Occipital lobe (tissue), 1 donor: ENCODE measurements at regions not wholly inside any gene's neighbourhood (a gene's known extent, or its start where the extent isn't known, plus 50 kb on each side); places are given as distances from the start of the nearest gene placed in this dataset.
"Not testable (repeated sequence)": the region's sequence is repeated elsewhere in the genome, so short reads cannot be mapped to it uniquely, and the experiment has no call there.

Source experiments
- DNase-seq: peaks from one replicate; lab custom pipeline; 2025; lab: John Stamatoyannopoulos, UW

DNA sequence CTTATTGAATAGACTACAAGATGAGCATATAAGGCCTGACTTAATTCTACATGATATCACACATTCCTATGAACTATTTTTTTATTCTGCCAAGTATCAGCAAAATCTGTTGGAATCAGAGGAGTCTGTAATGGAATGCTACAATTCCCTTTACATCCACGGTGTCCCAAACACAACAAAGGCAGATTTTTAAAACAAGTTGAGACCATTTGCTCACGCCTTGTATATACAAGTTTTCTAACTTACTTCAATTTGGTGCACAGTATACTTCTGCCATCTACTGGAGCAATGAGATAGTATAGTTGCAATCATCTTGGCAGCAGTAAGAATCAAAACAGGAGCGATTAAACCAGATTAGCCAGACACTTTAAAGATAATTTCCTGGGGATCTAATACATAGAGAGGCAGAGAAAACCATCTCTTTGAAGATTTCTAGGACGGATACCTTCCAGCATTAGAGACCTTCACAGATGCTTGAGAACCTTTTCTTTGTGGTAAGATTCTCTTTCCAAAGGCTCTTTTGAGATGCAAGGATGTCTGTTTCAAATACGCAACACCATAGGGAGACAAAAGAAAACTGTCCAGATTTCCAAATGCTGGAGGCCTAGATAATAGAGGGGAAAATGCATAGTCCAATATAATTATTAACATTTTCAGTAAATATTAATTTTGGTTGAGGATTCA lies 302.0 kb upstream of the MIR17HG start:
- DNase-seq = no peak

DNA sequence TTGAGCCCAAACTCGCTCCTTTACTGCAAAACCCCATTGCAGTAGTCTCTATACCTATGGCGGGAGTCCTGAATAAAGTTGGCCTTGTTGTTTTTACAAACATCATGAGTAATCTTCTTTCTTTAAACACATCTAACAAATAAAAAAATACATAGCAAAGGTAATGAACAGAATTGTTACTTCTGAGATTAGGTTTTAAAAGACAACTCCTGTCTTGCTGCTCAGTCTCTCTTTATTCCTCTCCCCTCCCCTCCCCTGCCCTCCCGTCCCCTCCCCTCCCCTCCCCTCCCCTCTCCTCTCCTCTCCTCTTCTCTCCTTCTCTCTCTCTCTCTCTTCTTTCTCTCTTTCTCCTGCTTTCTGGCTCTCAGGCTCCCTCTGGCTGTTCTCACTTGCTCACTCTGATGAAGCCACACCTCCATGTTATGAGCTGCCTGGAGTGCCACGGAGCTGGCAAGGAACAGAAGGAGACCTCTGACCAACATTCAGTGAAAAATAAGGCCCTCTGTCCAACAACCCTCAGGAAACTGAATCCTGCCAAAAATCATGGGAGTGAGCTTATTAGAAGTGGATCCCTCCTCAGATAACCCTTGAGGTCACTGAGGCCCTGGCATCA lies 300.7 kb upstream of the MIR17HG start:
- no peak for DNase-seq

DNA sequence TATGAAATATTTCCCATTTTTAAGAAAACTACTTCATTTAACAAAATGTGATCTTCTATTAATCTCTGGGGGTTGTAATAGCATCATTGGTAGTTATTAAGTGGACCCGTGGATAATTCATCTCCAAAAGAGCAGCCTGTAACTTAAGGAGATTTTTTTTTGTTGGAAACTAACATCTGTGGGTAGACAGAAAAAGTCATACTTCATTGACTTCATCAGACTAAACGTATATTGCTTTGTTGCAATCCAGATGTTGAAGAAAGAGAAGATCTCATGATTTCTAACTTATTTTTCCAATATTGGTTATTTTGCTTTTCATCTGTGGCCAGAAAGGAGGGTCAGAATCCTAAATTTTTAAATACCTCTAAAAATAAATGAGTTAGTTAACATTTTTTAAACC lies 296.5 kb upstream of the MIR17HG start:
- no peak for DNase-seq

GRCh38 chr13:91052876-91053275 lies 294.6 kb upstream of the MIR17HG start:
- no peak for DNase-seq

DNA sequence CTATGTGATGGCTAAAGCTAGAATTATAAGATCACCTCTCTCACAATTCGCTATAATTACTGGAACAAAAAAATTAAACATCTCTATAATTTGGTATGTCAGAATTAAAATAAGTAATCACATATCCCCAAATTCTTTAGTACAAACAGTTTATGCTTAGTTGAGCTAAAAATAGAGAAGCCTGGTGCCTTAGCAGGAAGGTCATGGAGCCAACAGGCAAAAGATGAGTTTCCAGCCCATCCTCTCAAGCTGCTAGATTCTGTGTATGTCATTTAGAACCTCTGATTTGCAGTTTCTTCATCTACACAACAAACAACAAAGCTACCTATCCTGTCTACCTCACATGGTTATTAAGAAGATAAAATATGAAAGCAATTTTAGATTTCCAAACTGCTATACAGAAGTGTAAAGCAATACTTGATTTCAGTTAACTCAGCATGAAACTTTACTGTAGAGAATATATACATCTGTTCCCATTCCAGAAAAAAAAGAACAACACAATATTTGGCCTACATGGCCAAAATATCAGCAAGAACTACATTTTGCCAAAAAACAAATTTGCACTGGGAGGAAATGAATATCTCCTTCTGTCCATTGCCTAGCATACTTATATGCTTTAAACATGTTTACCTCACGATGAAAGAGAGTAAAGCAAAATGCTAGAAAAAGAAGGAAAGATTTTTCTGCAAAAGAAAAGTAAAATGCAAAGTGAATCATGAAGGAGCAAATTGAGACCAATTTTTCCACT lies 294.0 kb upstream of the MIR17HG start:
- no peak for DNase-seq

DNA sequence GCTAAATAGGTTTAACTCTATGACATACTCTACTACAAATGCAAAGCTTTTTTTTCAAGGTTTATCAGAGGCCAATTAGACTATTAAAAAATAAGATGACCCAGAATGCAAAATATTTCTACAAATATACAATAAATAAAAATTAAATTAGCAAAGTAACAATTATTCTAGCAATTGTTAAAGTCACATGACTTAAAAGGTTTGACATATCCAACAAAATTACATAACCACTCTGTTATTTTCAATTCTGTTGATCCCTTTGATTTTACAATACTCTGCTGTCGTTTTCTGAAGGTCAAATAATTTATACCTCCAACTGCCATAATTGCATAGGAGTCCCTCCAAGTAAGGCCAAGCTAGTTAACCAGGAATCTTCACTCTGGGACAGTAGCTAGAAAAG lies 292.6 kb upstream of the MIR17HG start:
- DNase-seq = no peak

DNA sequence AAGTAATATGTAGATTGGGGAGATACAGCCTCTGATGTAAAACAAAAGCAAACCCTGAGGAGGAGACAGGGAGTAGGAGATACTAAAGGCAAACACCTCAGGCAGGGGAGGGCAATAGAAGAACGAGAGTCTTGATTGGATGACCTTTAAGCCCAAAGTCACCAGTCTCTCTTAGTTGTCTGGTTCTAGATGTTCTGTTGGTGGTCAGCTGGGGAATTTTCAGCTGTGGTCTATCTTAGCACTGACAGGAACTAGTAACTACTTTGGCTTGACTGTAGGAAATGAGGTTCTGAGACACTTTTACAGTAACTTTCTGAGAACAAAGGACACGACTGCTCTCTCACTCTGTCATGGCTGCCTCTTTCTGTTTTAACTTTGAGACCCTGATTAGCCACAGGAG lies 290.7 kb upstream of the MIR17HG start:
- DNase-seq = no peak

DNA sequence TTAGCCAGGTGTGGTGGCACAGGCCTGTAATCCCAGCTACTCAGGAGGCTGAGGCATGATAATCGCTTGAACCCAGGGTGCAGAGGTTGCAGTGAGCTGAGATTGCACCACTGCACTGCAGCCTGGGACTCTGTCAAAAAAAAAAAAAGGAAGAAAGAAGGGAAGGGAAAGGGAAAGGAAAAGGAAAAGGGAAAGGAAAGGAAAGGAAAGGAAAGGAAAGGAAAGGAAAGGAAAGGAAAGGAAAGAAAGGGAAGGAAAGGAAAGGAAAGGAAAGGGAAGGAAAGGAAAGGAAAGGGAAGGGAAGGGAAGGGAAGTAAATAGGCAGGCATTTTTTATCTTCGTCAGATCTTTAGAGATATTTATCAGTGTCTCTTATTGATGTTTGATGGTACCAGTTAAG lies 290.0 kb upstream of the MIR17HG start:
- DNase-seq = not testable (repeated sequence)

DNA sequence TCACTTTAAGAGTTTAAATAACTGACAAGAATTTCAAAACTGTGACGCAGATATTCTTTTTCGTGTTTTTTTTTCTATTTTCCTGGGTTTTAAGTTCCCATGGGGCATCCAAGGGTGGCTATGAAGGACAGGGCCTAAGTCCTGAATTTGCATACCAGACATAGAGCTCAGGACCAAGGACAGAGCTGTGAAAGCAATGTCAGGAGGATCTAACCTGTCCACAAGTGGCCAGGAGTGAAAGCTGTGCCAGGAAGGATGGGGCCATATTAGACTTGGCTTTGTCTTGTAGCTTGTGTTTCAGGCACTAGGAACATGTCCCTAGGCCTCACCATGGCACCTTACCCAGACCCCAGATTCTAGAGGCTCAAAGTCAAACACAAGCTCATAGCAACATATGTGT lies 289.4 kb upstream of the MIR17HG start:
- DNase-seq = no peak

GRCh38 chr13:91058919-91059318 lies 288.6 kb upstream of the MIR17HG start:
- no peak for DNase-seq

DNA sequence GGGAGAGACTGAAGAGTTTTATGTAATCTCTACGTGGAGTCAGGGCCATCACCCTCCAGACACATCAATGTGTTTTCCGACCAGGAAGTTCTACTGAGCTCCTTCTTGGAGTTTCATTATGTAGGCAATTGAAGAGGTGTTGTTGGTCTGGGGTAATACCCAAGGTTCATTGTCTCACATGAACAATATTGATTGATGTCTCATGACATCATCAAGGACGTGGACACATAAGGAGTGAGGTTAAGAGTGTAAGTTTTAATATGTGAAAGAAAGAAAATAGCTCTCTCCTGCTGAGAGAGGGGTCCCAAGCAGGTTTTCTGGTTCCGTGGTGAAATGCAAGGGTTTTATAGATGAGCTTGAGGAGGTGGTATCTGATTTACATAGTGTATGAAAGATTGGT lies 280.7 kb upstream of the MIR17HG start:
- no peak for DNase-seq

- no peak for DNase-seq
Observed at GRCh38 chr13:91072486-91072885, 275.0 kb upstream of the MIR17HG start.

DNA sequence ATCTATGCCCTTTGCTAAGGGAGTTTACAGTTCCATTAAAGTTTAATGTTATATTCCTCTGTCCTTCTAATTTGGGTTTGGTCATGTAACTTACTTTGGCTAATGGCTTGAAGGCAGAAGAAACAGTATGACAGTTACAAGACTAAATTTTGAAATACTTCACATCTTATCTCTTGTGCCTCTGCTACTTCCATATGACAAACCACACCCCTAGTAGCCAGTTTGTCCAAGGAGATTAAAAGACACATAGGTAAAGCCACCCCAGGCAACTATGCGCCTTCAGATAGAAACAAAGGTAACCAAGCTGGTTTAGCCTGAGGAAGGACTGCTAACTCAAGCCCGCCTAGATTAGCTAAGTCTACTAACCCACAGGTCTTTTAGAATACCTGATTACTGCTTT lies 273.4 kb upstream of the MIR17HG start:
- DNase-seq = no peak

DNA sequence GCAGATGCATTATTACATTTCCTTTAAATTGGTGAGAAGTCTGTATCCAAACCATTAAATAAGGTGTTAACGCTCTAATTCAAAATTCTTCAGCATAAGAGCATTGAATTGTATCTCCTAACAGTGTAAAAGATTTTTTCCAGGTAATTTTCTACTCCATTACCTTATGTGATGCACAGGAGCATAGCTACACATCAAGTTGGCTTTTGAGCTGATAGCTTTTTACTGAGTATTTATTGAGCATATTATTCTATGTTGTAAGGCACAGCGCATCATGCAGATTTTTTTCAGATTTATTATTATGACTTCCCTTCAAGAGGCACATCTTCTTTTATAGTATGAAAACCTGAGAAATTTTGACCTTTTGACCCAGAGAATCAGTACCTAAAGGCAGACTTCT lies 270.7 kb upstream of the MIR17HG start:
- DNase-seq = no peak

DNA sequence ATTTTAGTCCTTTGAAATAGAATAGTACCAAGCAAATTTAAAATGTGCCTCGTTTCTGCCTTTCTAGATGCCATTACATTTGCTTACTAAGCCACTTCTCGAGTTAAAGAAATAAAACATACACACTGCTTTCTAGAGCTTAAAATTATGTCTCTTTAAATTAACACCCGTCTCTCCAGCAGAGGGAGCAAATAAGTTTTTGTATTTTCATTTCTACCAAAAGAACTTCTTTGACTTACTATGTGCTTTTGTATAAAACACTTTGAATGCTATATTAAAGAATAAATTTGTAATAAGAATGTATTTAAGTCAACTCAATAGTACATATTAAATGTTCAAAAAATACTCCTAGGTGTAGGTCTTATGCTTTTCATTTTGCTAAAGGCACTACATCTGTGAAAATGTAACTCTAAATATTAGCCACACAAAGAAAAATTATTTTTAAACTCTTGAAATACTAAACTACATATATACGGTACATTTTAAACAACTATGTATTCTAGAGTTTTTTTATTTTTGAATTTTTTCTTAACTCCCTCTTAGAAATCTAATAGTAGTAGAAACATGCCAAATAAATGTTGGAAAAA lies 269.3 kb upstream of the MIR17HG start:
- no peak for DNase-seq

DNA sequence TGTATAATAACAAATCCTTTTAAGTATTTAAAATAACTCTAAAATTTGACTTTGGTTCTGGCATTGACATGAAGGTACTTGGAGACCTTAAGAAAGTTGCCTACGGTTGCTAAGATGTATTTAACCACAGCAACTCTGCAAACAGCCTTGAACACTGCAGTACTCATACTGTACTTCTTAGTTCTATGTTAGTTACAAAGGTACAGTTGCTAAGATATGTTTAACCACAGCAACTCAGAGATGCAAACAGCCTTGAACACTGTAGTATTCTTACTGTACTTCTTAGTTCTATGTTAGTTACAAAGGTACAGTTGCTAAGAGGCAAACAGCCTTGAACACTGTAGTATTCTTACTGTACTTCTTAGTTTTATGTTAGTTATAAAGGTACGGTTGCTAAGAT lies 268.3 kb upstream of the MIR17HG start:
- no peak for DNase-seq

DNA sequence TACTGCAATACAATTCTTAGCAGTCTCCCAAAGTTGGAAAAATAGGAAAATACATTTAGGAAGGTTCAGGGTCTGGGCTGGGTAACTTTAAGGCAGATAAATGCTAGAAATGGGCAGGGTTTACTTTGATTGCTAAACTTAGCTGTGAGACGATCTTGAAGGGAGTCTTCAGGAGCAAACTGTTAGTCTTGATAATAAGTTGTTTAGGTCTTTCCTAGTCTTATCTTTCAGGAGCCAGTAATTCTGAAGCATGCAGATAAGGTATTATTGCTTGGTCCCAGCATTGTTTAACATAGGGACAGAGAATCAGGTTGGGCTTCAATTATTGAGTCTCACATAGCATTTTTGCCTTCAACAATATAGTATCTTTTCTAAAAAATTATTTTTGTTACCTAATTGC lies 262.4 kb upstream of the MIR17HG start:
- DNase-seq = no peak

- no peak for DNase-seq
Observed at GRCh38 chr13:91086936-91087716, 260.4 kb upstream of the MIR17HG start.

GRCh38 chr13:91097269-91097668 lies 250.2 kb upstream of the MIR17HG start:
- DNase-seq = no peak

- no peak for DNase-seq
Observed at GRCh38 chr13:91099877-91100276, 247.6 kb upstream of the MIR17HG start.

GRCh38 chr13:91100944-91101343 lies 246.5 kb upstream of the MIR17HG start:
- DNase-seq = no peak

GRCh38 chr13:91101381-91101780 lies 246.1 kb upstream of the MIR17HG start:
- no peak for DNase-seq
